Erythroblast (primary cell): ENCODE measurements at regions not wholly inside any gene's neighbourhood (a gene's known extent, or its start where the extent isn't known, plus 50 kb on each side); places are given as distances from the start of the nearest gene placed in this dataset.

Source experiments
- GATA1 ChIP-seq: IDR thresholded peaks from 2 replicates; pipeline ENCODE4 v1.6.1; 2011; ENCODE audit warnings: low read depth, mild to moderate bottlenecking, control low read depth, low read length, moderate library complexity
- POLR2A ChIP-seq: IDR thresholded peaks from 2 replicates; pipeline ENCODE4 v1.6.1; 2011; ENCODE audit warnings: mild to moderate bottlenecking, low read length

DNA sequence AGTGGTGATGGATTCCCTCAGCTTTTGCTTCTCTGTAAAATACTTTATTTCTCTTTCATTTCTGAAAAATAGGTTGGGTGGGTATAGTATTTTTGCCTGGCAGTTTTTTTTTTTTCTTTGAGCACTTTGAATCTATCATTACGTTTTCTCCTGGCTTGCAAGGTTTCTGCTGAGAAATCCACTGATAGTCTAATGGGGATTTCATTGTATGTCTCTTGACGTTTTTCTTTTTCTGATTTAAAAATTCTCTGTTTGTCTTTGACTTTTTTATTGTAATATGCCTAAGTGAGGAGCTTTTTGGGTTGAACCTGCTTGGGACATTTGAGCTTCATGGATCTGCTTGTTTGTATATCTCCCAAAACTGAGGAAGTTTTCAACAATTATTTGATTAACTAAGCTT, 606.0 kb downstream of the KCNH5 start:
- TF ChIP-seq POLR2A: no peak
- no peak for TF ChIP-seq GATA1
